ENCODE measurements at regions not wholly inside any gene's neighbourhood (a gene's known extent, or its start where the extent isn't known, plus 50 kb on each side); places are given as distances from the start of the nearest gene placed in this dataset.

- no peak for DNase-seq (ENCODE audit: low read depth in 2 of 3, low spot score in 1 of 3)
These were observed 221.5 kb upstream of the FMN2 start for GRCh38 chr1:239870194-239870593.

- no peak for DNase-seq (ENCODE audit: low read depth in 2 of 3, low spot score in 1 of 3)
These were observed 219.1 kb upstream of the FMN2 start for GRCh38 chr1:239872626-239873025.

- no peak for DNase-seq (ENCODE audit: low read depth in 2 of 3, low spot score in 1 of 3)
These were observed 216.9 kb upstream of the FMN2 start for GRCh38 chr1:239874831-239875230.

GRCh38 chr1:239879321-239880170, 212.1 kb upstream of the FMN2 start:
- DNase-seq (ENCODE audit: low read depth in 2 of 3, low spot score in 1 of 3): no peak

GRCh38 chr1:239882967-239883366, 208.7 kb upstream of the FMN2 start:
- no peak for DNase-seq (ENCODE audit: low read depth in 2 of 3, low spot score in 1 of 3)

GRCh38 chr1:239884796-239885195, 206.9 kb upstream of the FMN2 start:
- DNase-seq (ENCODE audit: low read depth in 2 of 3, low spot score in 1 of 3): no peak

- DNase-seq (ENCODE audit: low read depth in 2 of 3, low spot score in 1 of 3): no peak
These were observed 205.4 kb upstream of the FMN2 start for GRCh38 chr1:239886266-239886665.

- DNase-seq (ENCODE audit: low read depth in 2 of 3, low spot score in 1 of 3): no peak
These were observed 203.0 kb upstream of the FMN2 start for GRCh38 chr1:239888639-239889038.

- DNase-seq (ENCODE audit: low read depth in 2 of 3, low spot score in 1 of 3): no peak
These were observed 199.9 kb upstream of the FMN2 start for GRCh38 chr1:239891621-239892358.

GRCh38 chr1:239892602-239893001, 199.1 kb upstream of the FMN2 start:
- no peak for DNase-seq (ENCODE audit: low read depth in 2 of 3, low spot score in 1 of 3)

GRCh38 chr1:239893127-239893731, 198.5 kb upstream of the FMN2 start:
- no peak for DNase-seq (ENCODE audit: low read depth in 2 of 3, low spot score in 1 of 3)

GRCh38 chr1:239896569-239896968, 195.1 kb upstream of the FMN2 start:
- DNase-seq (ENCODE audit: low read depth in 2 of 3, low spot score in 1 of 3): no peak

- DNase-seq (ENCODE audit: low read depth in 2 of 3, low spot score in 1 of 3): no peak
These were observed 194.7 kb upstream of the FMN2 start for GRCh38 chr1:239896980-239897379.

- DNase-seq (ENCODE audit: low read depth in 2 of 3, low spot score in 1 of 3): no peak
These were observed 194.2 kb upstream of the FMN2 start for GRCh38 chr1:239897458-239897857.

GRCh38 chr1:239898062-239898730, 193.5 kb upstream of the FMN2 start:
- peak; percentile 62 to 74 (median 63) for DNase-seq (ENCODE audit: low read depth in 2 of 3, low spot score in 1 of 3)

GRCh38 chr1:239899747-239900146, 191.9 kb upstream of the FMN2 start:
- no peak for DNase-seq (ENCODE audit: low read depth in 2 of 3, low spot score in 1 of 3)

- no peak for DNase-seq (ENCODE audit: low read depth in 2 of 3, low spot score in 1 of 3)
These were observed 185.3 kb upstream of the FMN2 start for GRCh38 chr1:239906394-239906793.

- DNase-seq (ENCODE audit: low read depth in 2 of 3, low spot score in 1 of 3): no peak
These were observed 181.8 kb upstream of the FMN2 start for GRCh38 chr1:239909898-239910297.

GRCh38 chr1:239912471-239912870, 179.2 kb upstream of the FMN2 start:
- DNase-seq (ENCODE audit: low read depth in 2 of 3, low spot score in 1 of 3): no peak

GRCh38 chr1:239913141-239913585, 178.5 kb upstream of the FMN2 start:
- DNase-seq (ENCODE audit: low read depth in 2 of 3, low spot score in 1 of 3): no peak

- DNase-seq (ENCODE audit: low read depth in 2 of 3, low spot score in 1 of 3): no peak
These were observed 176.9 kb upstream of the FMN2 start for GRCh38 chr1:239914751-239915231.
